NCI-H345 (cell line): ENCODE measurements at regions not wholly inside any gene's neighbourhood (a gene's known extent, or its start where the extent isn't known, plus 50 kb on each side); places are given as distances from the start of the nearest gene placed in this dataset.

ENCODE experiments used
- DNase-seq: peaks from one replicate; lab custom pipeline; 2025; lab: John Stamatoyannopoulos, UW

DNA sequence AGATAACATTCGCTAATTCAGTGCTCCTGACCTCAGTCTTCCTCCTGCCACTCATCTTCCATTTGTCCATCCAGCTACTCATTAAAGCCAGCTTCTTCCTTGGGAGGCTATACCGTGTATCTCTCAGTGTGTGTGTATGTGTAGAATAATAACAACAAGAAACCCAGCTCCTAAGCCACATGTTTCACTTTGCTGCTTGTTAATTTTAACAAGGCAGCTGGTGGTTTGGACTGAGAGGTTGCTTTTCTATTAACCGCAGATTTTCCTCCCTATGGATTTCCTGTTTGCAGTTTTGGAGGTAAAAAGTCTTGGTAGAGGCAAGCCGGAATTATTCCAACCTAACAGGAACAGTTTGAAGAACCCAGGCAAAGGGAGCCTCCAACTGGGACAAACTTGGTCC, 165.0 kb downstream of the ADAMTS15 start:
- DNase-seq: no peak

DNA sequence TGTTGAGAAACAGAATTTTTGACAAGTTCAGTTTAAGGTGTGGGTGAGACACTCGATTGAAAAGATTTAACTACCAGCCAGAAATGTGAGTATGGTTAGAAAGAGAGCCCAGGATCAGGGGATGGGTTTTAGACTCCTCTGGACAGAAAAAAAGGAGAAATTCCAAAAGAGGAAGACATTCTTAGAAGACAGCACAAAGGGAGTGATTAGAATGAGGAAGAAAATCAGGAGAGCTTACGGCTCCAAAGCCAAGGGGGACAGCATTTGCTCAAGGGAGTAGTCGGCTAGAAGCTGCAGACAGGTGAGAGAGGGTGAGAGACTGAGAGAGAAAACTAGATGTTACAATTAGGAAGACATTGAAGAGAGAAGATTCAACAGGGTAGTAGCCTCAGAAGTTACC, 166.1 kb downstream of the ADAMTS15 start:
- DNase-seq: no peak

DNA sequence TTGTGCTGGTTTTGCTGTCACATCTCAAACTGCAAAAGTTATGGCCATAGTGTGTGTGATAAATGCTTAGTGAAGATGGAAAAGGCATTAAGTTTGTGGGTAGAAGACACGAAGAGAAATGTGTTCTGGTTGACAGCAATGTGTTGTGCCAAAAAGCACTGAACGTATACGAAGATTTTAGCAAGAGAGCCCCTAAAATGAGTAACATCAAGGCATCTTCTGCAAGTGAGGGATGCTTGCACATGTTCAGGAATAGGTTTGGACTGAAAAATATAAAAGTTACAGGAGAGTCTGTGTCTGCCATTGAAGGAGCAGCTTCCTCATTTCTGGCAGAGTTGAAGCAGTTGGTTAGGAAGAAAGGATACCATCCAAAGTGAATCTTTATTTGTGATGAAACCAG, 167.1 kb downstream of the ADAMTS15 start:
- no peak for DNase-seq

DNA sequence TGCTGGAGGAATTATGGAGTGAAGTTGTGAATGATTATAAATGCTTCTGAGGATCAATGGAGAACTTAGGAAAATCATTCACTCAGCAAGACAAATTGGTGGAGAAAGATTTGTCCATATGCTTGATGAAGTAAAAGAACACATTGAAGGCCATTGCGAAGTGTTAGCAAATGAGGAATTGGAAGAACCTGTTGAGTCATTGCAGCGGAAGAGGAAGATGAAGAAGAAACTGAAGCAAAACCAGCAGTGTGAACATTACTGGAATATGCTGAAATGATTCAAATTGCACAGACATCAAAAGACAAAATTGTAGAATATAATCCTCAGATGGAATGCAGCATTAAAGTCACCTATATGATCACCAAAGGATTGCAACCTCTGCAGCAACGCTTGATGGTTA, 168.1 kb downstream of the ADAMTS15 start:
- DNase-seq: no peak

DNA sequence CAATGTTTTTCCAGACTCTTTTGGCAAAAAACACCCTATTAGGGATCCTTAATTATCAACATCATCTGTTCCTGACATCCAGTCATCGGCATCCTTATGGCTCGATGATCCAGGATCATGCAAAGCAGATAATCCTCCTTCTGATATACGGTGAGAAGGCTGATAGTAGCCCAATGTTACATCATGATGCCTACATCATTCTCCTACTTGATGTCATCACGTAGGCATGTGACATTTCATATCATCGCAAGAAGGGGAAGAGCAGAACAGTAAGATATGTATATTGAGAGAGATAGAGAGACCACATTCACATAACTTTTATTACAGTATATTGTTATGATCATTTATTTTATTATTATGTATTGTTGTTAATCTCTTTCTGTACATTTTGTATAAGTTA, 168.6 kb downstream of the ADAMTS15 start:
- no peak for DNase-seq

DNA sequence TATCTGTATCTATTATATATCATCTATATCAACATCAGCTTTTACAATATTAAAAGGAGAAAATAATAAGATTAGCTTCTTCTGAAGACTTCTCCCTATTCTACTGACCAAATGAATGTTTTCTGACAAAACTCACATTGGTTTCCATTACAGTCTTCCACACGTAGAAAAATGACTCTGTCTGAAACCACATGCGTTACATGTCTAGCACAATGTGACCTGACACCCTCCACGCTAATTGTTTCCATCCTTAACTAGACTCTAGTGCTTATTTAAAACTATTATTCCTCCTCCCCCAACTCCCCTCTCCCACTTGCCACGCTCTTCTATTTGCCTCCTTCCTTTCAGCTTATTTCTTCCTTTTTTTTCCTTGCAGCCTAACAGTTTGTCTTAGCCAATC, 172.1 kb downstream of the ADAMTS15 start:
- DNase-seq: no peak

DNA sequence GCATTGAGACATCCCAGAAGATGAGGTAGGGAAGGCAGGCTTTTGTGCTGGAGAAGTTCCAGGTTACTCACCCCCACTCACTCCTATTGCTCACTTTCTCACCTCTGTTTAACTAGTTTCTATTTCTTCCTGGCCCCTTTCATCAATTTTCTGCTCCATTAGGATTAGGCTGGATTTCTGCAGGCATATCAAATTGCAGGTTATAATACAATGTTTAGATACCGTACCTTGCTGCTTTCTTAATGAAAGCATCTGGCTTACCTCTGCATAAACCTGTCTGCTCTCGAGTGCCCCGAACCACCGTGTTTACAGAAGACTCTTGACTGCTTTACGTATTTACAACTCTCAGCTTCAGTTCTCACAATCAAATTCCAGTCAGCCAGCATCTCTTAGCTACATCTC, 173.7 kb downstream of the ADAMTS15 start:
- DNase-seq: no peak

DNA sequence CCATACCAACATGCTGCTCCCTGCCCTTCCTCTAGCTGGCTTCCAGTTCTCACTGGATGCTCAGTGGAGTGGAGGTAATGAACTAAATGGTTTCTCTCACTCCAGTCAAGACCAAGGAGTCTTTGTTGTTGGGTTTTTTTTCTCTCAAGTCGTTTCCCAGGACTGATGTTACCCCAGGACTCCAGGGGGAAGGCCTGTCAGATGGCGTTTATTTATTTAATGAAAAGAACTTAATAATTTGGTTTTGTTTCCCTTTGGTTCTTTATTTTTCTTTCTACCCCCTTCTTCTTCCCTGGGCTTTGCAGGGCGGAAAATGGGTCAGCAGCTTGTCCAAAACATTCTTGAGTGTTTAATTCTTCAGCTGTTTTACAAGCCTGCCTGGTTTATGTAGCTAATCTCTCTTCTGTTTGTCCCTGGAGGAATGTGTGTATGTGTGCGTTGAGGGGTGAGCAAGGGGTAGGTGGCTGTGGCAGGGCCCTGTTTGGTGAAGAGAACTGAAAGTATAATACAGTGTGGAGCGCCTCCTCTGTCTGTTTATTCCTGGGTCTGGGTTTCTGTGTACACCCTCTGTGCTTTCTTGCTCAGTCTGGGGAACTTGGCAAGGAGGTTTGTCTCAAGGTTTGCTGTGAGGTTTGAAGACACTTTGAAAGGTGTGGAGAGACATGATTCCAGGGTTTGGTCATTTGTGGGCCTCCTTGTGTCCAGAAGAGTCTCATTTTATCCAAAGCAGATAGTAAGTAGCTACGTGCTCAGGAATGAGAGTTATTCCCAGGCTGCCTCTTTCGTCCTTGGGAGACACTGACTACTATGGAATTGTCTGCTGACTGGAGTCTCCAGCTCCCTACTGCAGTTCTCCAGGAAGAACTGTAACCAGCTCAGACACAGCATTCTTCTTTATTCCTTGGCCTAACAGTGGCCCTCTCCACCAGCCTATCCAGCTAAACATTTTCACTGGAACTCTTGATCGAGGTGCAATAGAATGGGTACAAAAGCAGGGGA, 175.5 kb downstream of the ADAMTS15 start:
- no peak for DNase-seq

DNA sequence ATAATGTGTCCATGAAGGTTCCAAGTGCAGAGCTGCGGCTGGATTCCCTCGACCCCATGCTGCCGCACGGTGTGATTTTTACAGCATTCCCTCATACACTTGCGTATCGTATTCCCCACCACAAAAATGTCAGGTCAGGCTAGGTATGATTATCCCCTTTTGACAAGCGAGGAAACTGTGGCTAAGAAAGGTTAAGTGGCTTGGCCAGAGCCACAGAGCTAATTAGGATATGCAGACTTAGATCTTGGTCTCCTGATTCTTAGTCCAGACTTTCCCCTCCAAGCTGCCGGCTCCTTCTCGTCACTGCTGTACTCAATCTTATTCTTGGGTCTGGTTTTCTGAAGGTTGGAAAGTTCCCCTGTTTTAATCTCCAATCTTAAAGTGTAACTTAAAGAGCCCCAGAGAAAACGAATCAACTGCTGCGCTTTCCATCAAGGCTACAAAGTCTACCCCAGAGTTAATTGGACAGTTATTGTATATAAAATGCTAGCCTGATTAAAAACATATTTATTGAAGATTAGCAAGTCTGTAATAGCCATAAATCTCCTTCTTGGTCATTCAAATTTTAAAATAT, 176.6 kb downstream of the ADAMTS15 start:
- no peak for DNase-seq

DNA sequence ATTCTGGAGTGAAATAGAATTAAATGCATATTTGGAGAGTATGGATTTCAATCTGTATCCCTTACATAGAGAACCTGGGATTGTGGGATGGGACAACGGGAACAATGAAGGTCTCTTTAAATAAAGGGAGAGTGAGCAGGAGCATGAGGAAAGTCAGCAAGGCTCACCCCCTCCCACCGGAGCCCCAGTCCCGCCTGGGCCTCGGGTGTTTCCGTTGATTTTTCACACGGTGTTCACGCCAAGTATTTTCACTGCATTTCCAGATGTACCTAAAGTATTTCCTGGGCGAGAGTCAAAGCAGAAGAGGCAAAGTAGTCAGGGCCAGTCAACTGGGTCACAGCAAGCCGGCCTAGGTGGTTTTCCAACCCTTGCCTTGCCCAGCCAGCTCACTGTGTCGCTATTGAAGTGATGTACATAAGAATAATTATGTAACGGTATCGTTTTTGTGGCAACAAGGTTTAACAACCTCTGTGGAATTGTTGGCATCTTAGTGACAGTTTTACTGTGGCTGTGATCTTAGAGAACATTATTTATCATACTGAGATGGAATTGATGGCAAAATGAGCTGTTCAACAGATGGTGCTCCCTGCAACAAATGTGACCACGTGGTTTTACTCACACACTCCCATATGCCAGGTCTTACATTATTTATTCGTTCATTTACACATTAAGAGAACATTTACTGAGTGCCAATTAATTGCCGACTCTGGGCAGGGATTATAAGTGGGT, 177.3 kb downstream of the ADAMTS15 start:
- no peak for DNase-seq

DNA sequence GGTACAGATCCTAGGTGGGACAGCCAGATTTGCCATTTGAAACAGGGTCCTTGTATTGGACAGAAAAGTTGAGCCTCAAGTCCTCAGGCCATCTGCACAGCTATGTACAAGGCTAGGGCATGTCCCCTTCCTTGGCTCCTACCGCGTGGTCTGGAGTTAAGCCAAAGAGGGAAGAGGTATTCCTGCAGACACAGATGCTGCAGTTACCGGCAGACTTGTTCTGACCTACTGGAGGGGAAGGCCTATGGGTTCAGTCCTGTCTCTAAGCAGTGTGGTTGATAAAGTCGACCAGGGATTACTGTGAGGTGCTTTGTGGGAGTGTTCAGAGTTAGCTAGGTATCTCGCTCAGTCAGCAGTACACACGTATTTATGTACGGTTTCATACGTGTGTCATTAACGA, 180.6 kb downstream of the ADAMTS15 start:
- DNase-seq: no peak

DNA sequence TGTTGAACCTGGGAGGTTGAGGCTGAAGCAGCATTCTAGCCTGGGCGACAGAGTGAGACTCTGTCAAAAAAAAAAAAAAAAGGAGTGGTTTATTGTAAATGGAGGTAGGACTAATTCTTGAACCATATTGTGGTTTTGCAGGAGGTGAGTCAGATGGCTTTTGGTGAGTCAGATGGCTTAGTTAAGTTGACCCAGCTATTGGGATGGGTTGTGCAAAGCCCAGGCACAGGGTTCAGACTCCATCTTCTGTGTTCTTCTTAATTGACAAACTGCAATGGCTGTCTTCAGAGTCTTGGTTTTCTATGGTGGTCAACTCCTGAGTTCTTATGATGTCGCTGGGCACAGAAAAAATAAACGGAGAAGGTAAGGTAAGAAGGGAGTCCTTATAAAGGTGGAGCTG, 182.7 kb downstream of the ADAMTS15 start:
- no peak for DNase-seq

DNA sequence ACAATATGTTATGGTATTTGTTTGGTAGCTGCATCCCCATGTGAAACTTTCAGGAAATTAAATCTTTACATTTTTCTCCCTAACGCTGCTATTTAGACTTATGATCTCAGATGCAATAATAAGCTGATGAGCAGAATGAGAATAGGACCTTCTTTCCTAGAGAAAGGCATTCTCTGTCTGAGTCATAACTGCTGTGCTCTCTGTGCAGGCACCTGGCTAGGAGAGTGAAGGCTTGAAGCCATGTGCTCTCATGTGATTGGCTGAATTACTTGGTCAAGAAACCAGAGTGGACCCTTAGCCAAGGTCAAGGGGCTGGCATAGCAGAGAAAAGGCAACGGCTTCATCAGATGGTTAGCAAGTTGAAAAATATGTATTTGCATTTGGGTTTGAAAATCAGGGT, 185.0 kb downstream of the ADAMTS15 start:
- no peak for DNase-seq

DNA sequence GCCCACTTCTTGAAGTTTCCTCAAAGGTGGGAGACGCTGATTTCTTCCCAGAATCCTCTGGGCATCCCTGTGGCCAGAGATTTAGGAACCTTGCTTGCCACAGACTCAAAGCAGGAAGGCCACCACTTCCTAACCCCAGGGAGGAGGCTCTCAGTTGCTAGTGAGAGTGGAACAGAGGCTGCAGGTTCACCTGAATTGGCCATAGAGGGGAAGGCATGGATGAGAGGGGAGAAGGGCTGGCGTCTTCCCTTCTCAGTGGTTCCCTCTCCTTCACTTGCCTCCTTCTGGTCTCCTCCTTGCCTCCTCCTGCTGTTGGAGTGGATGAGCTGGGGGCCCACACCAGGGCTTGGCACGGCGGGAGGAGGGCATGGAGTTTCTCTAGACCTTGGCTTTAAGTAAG, 185.7 kb downstream of the ADAMTS15 start:
- no peak for DNase-seq

DNA sequence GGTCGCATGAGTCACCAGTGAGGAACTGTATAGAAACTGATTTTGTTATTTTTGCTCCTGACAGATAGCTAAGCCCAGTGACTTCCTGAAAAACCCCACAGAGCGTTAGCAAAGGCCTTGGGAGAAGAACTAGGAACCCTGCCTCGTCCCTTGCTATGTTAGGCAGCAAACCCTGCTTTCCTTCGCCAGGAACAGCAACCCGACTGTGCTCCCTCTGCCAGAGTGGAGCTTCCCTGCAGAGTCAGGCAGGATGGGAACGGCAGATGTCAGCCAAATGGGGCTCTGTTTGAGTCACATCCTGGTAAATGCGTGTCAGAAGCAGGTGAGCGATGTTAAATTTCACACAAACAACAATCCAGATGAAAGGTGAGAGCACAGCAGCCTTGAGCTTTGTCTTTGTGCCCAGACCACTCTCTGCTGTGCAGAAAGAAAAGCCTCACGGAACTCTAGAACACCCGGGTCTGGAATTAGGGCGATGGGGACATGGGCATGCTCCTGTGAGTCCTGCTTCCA, 186.6 kb downstream of the ADAMTS15 start:
- peak; percentile 29 for DNase-seq

DNA sequence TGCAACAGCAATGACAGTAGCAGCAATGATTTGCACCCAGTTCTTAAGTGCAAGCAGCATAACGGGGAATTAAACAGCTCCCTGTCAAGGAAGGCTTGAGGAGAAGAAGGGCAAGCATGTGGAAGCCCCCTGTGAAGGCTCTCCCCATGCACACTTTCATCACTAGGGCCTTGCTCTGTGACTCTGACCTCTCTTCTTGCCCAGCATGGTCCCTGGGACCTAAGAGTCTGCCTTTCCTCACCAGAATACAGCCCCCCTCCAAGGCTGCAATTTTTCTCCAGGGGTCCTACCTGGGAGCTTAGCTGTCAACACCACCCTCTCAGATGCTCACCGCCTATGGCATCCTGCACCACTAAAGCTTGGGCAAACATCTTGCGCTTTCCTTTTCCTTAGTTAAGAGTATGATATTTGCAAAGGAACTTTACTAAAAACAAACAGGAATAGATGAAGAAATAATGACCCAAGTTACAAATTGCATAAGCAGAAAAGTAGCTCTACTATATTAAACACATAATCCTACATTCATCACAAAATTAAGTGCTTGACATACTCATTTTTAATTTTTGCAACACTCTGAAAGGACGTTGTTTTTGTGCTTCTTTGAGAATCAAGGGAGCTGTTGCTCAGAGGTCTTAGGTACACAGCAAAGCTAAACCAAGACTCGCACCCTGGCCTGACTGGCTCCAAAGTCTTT, 187.6 kb downstream of the ADAMTS15 start:
- DNase-seq: no peak

DNA sequence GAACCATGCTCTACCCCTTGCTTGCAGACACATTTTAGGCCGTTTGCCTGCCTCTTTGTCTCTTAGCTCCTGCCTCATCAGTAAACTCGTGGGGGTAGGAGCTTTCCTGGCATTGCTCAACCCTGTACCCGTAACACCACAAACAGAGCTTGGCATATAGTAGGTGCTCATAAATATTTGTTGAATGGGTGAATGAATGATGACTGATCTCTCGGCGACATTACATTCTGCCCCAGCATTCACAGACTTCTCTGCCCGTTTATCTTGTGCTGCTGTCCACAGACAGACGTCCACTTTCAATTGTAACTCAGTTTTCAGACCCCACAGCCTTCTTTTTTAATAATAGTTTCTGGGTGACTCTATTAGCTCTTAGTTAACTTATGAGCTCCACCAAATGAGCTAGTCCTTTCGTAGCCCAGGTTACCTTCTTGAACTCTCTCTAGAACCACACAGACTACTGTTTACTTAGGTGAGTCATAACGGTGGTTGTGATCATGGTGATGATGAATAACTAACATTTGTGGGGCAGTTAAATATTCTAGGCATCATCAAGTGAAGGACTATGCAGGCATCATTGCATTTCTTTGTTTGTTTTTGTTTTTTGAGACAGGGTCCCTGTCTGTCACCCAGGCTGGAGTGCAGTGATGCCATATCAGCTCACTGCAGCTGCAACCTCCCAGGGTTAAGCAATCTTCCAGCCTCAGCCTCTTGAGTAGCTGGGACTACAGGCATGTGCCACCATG, 188.4 kb downstream of the ADAMTS15 start:
- DNase-seq: no peak

DNA sequence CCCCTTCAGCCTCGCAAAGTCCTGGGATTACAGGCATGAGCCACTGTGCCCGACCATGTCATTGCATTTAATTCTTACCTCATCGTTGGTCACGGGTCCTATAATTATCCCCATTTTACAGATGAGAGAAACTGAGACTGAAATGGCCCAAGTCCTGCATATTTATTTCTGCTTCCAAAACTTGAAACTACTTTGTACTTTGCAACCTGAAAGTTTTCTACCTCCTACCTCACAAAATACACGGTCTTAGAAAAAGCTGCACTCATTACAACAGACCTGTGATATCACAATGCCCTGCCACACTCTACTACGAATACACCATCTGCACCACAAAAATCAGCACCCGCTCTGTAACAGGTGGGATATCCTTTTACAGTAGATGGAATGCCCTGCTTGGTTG, 189.1 kb downstream of the ADAMTS15 start:
- no peak for DNase-seq

DNA sequence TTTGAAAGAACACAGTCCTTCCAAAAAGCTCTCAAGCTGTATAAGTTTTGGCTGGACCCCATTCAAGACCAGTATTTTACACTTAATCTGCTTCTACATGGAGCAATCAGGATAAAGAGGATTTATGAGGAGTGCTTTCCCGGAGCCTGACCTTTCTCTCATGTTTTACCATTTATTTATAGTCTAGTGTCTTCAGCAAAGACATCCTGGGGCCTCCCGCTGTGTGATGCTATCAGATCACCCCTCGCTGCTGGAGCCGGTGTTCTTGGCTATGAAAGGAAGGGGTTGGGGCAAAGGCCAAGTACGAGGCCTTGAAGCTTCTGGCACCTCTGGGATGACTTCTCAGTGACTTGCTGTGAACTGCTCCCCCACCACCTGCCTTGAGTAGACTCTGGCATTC, 189.6 kb downstream of the ADAMTS15 start:
- DNase-seq: no peak

DNA sequence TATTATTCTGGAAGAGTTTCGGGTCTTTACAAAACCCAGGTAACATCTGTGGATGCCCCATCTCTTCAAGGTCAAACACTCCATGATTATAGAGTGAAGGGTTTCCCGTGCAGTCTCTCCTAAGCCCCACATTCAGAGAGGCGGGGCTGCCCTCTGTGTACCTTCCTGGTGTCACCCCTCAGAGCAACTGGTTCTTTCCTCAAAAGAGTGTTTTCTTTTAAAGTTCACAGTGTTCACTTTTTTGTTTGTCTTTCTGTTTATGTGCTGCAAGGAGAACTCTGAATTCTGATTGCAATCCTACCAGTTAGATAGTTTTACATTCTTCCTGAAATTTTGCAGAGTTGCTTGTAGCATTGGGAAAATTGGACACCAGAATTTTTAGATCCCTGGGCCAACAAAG, 190.2 kb downstream of the ADAMTS15 start:
- no peak for DNase-seq

DNA sequence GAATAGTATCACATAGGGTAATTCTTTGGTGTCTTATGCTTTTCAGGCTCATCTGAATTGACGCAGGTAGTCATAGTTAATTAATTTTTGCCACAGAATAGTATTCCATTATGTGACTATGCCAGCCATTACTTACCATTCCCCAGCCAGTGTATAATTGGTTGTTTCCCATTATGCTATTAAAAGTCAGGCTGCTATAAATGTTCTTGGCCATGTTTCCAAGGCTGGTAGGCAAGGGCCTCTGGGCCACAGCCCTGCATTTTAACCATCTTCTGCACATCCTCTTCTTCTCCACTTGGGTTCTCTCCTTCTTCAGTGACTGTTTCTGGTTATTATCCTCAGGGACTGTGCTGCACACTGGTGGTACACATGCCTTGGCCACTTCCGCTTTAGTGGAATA, 190.9 kb downstream of the ADAMTS15 start:
- DNase-seq: no peak
